Mesenchymal stem cell (in vitro differentiated cells and primary cell): ENCODE measurements at regions not wholly inside any gene's neighbourhood (a gene's known extent, or its start where the extent isn't known, plus 50 kb on each side); places are given as distances from the start of the nearest gene placed in this dataset.
A peak's percentile ranks its signal among the peaks of the same experiment; 100 is the strongest.

ENCODE experiments used
- DNase-seq: peaks from one replicate; pipeline ENCODE4 v3.0.0-alpha.2; 2013
- H2AFZ ChIP-seq: one replicate; pipeline ENCODE4 v1.6.1; 2013; ENCODE audit warnings: low read depth, mild to moderate bottlenecking, control low read depth, inconsistent platforms, low read length, moderate library complexity
- H2AK5ac ChIP-seq: 2 replicates; pipeline ENCODE4 v1.6.1; 2013; ENCODE audit warnings: low read length, moderate library complexity, mild to moderate bottlenecking, inconsistent platforms; ENCODE audit not compliant: severe bottlenecking
- H2BK120ac ChIP-seq: one replicate; pipeline ENCODE4 v1.6.1; 2013; ENCODE audit warnings: low read depth, mild to moderate bottlenecking, inconsistent platforms, low read length, moderate library complexity
- H2BK12ac ChIP-seq, 2 experiments: one replicate each; pipeline ENCODE4 v1.6.1; 2013; ENCODE audit warnings: inconsistent platforms in 2 of 2, low read length in 2 of 2, mild to moderate bottlenecking in 2 of 2, moderate library complexity in 2 of 2, control low read depth in 1 of 2
- H2BK15ac ChIP-seq: one replicate; pipeline ENCODE4 v1.6.1; 2013; ENCODE audit warnings: mild to moderate bottlenecking, low read depth, inconsistent platforms; ENCODE audit not compliant: poor library complexity, severe bottlenecking
- H2BK5ac ChIP-seq: 2 replicates; pipeline ENCODE4 v1.6.1; 2013; ENCODE audit warnings: low read depth, mild to moderate bottlenecking, low read length, control low read depth, inconsistent platforms; ENCODE audit not compliant: poor library complexity, severe bottlenecking
- H3K14ac ChIP-seq, 2 experiments: one replicate each; pipeline ENCODE4 v1.6.1; 2013; ENCODE audit warnings: inconsistent platforms in 2 of 2, low read length in 2 of 2, control low read depth in 1 of 2, mild to moderate bottlenecking in 1 of 2, moderate library complexity in 1 of 2
- H3K18ac ChIP-seq, 2 experiments: one replicate each; pipeline ENCODE4 v1.6.1; 2013; ENCODE audit warnings: inconsistent platforms in 2 of 2, low read length in 2 of 2, control low read depth in 1 of 2, low read depth in 1 of 2, mild to moderate bottlenecking in 1 of 2
- H3K23ac ChIP-seq, 2 experiments: one replicate each; pipeline ENCODE4 v1.6.1; 2013; ENCODE audit warnings: inconsistent platforms in 2 of 2, low read length in 2 of 2, mild to moderate bottlenecking in 2 of 2, moderate library complexity in 2 of 2, control low read depth in 1 of 2
- H3K27ac ChIP-seq: 2 replicates; pipeline ENCODE4 v1.5.1; 2013; ENCODE audit warnings: mild to moderate bottlenecking, moderate library complexity, low read length, control low read depth, inconsistent platforms; ENCODE audit not compliant: poor library complexity, severe bottlenecking
- H3K27me3 ChIP-seq, 2 experiments: 2 replicates each; pipeline versions ENCODE4 v1.6.1 to v1.7.0; 2013; ENCODE audit warnings: low read length in 2 of 2, mild to moderate bottlenecking in 2 of 2, moderate library complexity in 2 of 2, control low read depth in 1 of 2, inconsistent platforms in 1 of 2; ENCODE audit not compliant: control insufficient read depth in 1 of 2, insufficient read depth in 1 of 2
- H3K36me3 ChIP-seq, 2 experiments: 2 replicates each; pipeline versions ENCODE4 v1.6.1 to v1.7.0; 2013; ENCODE audit warnings: low read length in 2 of 2, control low read depth in 1 of 2, inconsistent platforms in 1 of 2, low read depth in 1 of 2, mild to moderate bottlenecking in 1 of 2; ENCODE audit not compliant: insufficient read depth in 2 of 2, control insufficient read depth in 1 of 2
- H3K4ac ChIP-seq, 2 experiments: one replicate each; pipeline ENCODE4 v1.6.1; 2013; ENCODE audit warnings: inconsistent platforms in 2 of 2, low read length in 2 of 2, mild to moderate bottlenecking in 2 of 2, moderate library complexity in 2 of 2, control low read depth in 1 of 2, low read depth in 1 of 2
- H3K4me1 ChIP-seq: 2 replicates; pipeline ENCODE4 v1.6.1; 2013; ENCODE audit warnings: low read depth, low read length, control low read depth; ENCODE audit not compliant: control insufficient read depth, insufficient read depth
- H3K4me2 ChIP-seq: 2 replicates; pipeline ENCODE4 v1.6.1; 2013; ENCODE audit warnings: low read length, mild to moderate bottlenecking, inconsistent platforms; ENCODE audit not compliant: poor library complexity, severe bottlenecking
- H3K4me3 ChIP-seq, 2 experiments: 2 replicates each; pipeline versions ENCODE4 v1.5.1 to v1.7.0; 2013; ENCODE audit warnings: low read length in 2 of 2, mild to moderate bottlenecking in 2 of 2, control low read depth in 1 of 2, low read depth in 1 of 2; ENCODE audit not compliant: insufficient read depth in 1 of 2
- H3K79me1 ChIP-seq: replicated peaks from 2 replicates; pipeline ENCODE4 v1.6.1; 2013; ENCODE audit warnings: mild to moderate bottlenecking, control low read depth, low read length, inconsistent platforms; ENCODE audit not compliant: poor library complexity, severe bottlenecking
- H3K9ac ChIP-seq: 2 replicates; pipeline ENCODE4 v1.7.0; 2013; ENCODE audit warnings: mild to moderate bottlenecking, low read length, moderate library complexity
- H3K9me3 ChIP-seq: 2 replicates; pipeline ENCODE4 v1.7.0; 2013; ENCODE audit warnings: mild to moderate bottlenecking, low read length; ENCODE audit not compliant: control insufficient read depth
- H4K8ac ChIP-seq: one replicate; pipeline ENCODE4 v1.6.1; 2013; ENCODE audit warnings: inconsistent platforms, mild to moderate bottlenecking, low read length, moderate library complexity
- H4K91ac ChIP-seq: one replicate; pipeline ENCODE4 v1.6.1; 2013; ENCODE audit warnings: mild to moderate bottlenecking, low read length, inconsistent platforms
- WGBS: methylation state at CpG from one replicate; pipeline ENCODE4 v1.1.7; 2013; ENCODE audit warnings: mixed read lengths; 5-methylcytosine and 5-hydroxymethylcytosine counted together

DNA sequence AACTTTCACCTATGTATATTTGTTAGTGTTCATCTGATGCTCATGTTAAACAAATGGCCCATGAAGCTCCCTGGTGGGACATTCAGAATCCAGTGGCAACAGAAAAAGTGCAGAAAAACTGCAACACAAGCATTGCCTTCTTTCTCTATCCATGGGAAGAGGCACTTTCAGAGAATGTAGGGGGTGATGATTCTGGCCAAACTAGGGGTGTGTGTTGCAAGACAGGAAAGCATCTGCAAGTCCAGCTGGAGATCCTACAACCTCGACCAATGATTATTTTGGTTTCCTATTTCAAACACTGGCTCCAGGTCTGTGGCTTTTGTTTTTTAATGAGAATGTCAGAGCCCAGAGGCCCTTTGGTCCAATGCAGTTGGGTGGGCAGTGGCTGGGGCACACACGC, 198.7 kb downstream of the CXCL12 start:
- WGBS: 70% methylated on average over 2 of the region's 2 CpGs
- Histone ChIP-seq H3K14ac (no peak overlapping the region), H3K4ac (no peak overlapping the region), H2AK5ac (no peak overlapping the region), H2BK120ac (no peak overlapping the region), H2BK12ac (no peak overlapping the region), H3K4me3 (peak overlapping the region in 1 of 2 experiments; percentile 11), H2BK15ac (no peak overlapping the region), H3K27ac (no peak overlapping the region), H3K23ac (no peak overlapping the region), H2BK5ac (no peak overlapping the region), H3K18ac (no peak overlapping the region), H3K4me2 (no peak overlapping the region), H3K4me1 (peaks cover 2% of the 10 kb centered on the region), H4K8ac (no peak overlapping the region), H3K36me3 (no peaks in the 10 kb centered on the region), H2AFZ (no peak overlapping the region), H3K9me3 (peaks cover 6% of the 10 kb centered on the region), H3K27me3 (peaks cover 0 to 4% of the 10 kb centered on the region in 2 experiments), H4K91ac (no peak overlapping the region), H3K79me1 (no peaks in the 10 kb centered on the region), H3K9ac (no peak overlapping the region)
- DNase-seq: no peak

DNA sequence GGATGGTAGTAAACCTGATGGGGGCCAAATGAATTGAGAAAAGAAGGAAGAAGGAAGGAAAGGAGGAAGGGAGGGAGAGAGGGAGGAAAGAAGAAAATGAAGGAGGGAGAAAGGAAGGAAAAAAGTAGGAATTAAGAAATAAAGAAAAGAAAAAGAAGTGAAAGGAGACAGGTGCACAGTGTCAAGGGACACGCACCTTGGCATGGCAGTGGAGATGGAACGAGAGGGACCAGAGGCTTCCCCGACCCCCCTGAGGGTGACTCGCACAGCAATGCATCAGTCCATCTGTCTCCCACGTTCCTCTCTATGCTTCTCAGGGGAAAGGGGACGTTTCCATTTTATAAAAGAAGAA, 199.6 kb downstream of the CXCL12 start:
- Histone ChIP-seq H2AK5ac (no peak overlapping the region), H4K8ac (no peak overlapping the region), H2BK5ac (no peak overlapping the region), H3K4ac (no peak overlapping the region), H3K27ac (no peak overlapping the region), H2BK15ac (no peak overlapping the region), H3K4me2 (no peak overlapping the region), H3K23ac (no peak overlapping the region), H3K36me3 (no peaks in the 10 kb centered on the region), H2AFZ (no peak overlapping the region), H3K18ac (no peak overlapping the region), H3K14ac (no peak overlapping the region), H3K9ac (no peak overlapping the region), H3K4me3 (no peak overlapping the region), H4K91ac (no peak overlapping the region), H2BK120ac (no peak overlapping the region), H3K9me3 (no peaks in the 10 kb centered on the region), H2BK12ac (no peak overlapping the region), H3K79me1 (no peaks in the 10 kb centered on the region), H3K27me3 (peaks cover 0 to 4% of the 10 kb centered on the region in 2 experiments), H3K4me1 (peaks cover 5% of the 10 kb centered on the region)
- no peak for DNase-seq
- WGBS: 80% methylated on average over 6 of the region's 6 CpGs

DNA sequence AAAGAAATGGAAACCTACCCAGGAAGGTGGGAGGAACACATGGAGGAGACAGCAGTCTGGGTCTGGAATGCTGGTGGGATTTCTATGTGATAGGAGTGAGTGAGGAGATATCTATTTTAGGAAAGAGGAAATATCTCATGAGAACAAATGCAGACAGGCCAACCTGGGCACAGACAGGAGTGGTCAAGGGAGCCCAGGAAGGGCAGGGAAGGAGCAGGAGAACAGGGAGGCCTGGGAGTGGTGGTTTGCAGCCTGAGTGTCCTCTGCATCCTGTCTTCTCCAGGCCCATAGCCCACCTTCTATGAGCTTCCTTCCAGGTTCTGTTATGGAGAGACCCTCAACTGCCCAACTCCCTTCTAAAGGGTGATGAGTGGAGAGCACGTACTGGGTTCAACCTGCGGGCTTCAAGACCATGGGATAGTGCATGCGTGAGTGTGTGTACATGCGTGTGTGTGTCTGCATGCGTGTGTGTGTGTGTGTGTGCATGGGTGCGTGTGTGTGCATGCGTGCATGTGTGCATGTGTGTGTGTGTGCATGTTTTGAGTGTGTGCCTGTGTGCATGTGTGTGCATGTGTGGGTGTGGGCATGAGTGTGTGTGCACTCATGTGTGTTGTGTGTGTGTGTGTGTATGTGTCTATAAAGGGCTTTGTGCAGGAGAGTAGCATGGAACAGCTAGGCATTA, 200.1 kb downstream of the CXCL12 start:
- Histone ChIP-seq H2BK15ac (no peak overlapping the region), H2AFZ (no peak overlapping the region), H2BK12ac (no peak overlapping the region), H3K9ac (no peak overlapping the region), H3K4me1 (peaks cover 9% of the 10 kb centered on the region), H4K91ac (no peak overlapping the region), H3K18ac (no peak overlapping the region), H2BK5ac (no peak overlapping the region), H3K23ac (no peak overlapping the region), H4K8ac (no peak overlapping the region), H3K4me2 (no peak overlapping the region), H3K79me1 (no peaks in the 10 kb centered on the region), H3K9me3 (no peaks in the 10 kb centered on the region), H3K14ac (no peak overlapping the region), H3K27ac (no peak overlapping the region), H3K27me3 (peaks cover 0 to 4% of the 10 kb centered on the region in 2 experiments), H3K4me3 (no peak overlapping the region), H2BK120ac (no peak overlapping the region), H2AK5ac (no peak overlapping the region), H3K4ac (no peak overlapping the region), H3K36me3 (no peaks in the 10 kb centered on the region)
- no peak for DNase-seq
- WGBS: 87% methylated on average over 7 of the region's 7 CpGs

DNA sequence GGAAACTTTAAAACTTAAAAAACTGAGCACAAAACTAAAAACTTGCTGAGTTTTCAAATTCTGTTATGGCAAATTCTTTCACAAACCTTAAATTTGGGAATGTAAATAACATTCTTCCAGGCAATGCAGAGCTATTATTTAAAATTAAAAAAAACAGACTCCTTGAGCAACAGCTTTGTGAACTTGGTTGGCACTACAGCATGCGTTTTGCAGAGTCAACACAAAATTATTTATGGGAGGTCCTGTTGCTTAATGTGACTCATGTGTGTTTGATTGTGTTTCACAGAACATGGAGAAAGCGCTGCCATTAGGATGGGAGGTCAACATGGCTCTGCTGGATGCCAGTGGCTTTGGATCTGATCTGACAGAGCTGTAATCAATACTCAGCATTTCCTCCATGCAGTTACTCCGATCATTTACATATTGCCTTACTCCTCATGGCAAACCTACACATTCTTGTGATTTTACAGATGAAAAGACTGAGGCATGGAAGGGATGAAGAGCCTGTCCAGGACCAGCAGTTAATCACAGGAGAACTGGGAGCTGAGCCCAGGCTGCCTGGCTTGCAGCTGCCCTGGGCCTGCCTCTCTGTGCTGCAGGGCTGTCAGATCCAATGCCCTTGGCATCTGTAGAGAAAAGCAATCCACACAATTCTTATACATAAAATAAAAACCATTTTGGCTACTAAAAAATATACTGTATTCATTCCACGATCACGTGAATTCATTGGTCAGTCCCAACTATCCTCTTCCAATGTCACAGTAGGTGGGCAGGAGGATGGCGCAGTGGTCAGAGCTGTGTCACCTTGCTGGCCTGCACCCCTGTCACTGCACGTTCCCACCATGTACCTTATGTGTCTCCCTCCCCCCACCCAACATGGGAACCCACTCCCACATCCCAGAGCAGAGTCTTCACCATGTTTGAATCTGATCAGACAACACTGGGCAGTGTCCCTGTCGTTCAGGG, 200.9 kb downstream of the CXCL12 start:
- H3K4ac ChIP-seq: peak overlapping the region in 1 of 2 experiments; percentile 20
- H2BK15ac ChIP-seq: no peak overlapping the region
- peaks cover 10% of the 10 kb centered on the region for H3K4me1 ChIP-seq
- H3K23ac ChIP-seq: no peak overlapping the region
- H2AFZ ChIP-seq: no peak overlapping the region
- WGBS: 73% methylated on average over 8 of the region's 8 CpGs
- H3K9me3 ChIP-seq: no peaks in the 10 kb centered on the region
- no peak overlapping the region for H3K27ac ChIP-seq
- no peak overlapping the region for H2BK12ac ChIP-seq
- H3K14ac ChIP-seq: peak overlapping the region in 1 of 2 experiments; percentile 23
- H3K4me3 ChIP-seq: no peak overlapping the region
- H3K18ac ChIP-seq: no peak overlapping the region
- DNase-seq: peak; percentile 8
- H3K27me3 ChIP-seq: peaks cover 0 to 4% of the 10 kb centered on the region in 2 experiments
- no peak overlapping the region for H3K4me2 ChIP-seq
- H3K36me3 ChIP-seq: no peaks in the 10 kb centered on the region
- H3K9ac ChIP-seq: no peak overlapping the region
- no peak overlapping the region for H4K8ac ChIP-seq
- no peak overlapping the region for H2AK5ac ChIP-seq
- no peaks in the 10 kb centered on the region for H3K79me1 ChIP-seq
- H2BK120ac ChIP-seq: no peak overlapping the region
- no peak overlapping the region for H4K91ac ChIP-seq
- H2BK5ac ChIP-seq: no peak overlapping the region
